SKM-1 (cell line): ENCODE measurements at regions not wholly inside any gene's neighbourhood (a gene's known extent, or its start where the extent isn't known, plus 50 kb on each side); places are given as distances from the start of the nearest gene placed in this dataset.
"Not testable (repeated sequence)": the region's sequence is repeated elsewhere in the genome, so short reads cannot be mapped to it uniquely, and the experiment has no call there.

ENCODE experiments used
- DNase-seq: peaks from one replicate; lab custom pipeline; 2025; ENCODE audit not compliant: unreplicated experiment; lab: John Stamatoyannopoulos, UW

GRCh38 chr10:57706016-57706415 is 561.7 kb downstream of the IPMK start:
- DNase-seq, result no peak

- DNase-seq, result no peak
These were observed 567.8 kb downstream of the IPMK start for GRCh38 chr10:57699944-57700343.

GRCh38 chr10:57696641-57697040 is 571.1 kb downstream of the IPMK start:
- DNase-seq, result no peak

GRCh38 chr10:57694956-57695608 is 572.6 kb downstream of the IPMK start:
- no peak for DNase-seq

- no peak for DNase-seq
These were observed 575.3 kb downstream of the IPMK start for GRCh38 chr10:57692255-57692980.

- DNase-seq, result no peak
These were observed 577.9 kb downstream of the IPMK start for GRCh38 chr10:57689596-57690297.

GRCh38 chr10:57679916-57680315 is 587.8 kb downstream of the IPMK start:
- no peak for DNase-seq

- no peak for DNase-seq
These were observed 592.6 kb downstream of the IPMK start for GRCh38 chr10:57675125-57675524.

GRCh38 chr10:57673446-57673960 is 594.2 kb downstream of the IPMK start:
- no peak for DNase-seq

GRCh38 chr10:57664815-57665214 is 602.9 kb downstream of the IPMK start:
- DNase-seq, result no peak

- DNase-seq, result no peak
These were observed 604.3 kb downstream of the IPMK start for GRCh38 chr10:57663401-57663800.

GRCh38 chr10:57661206-57661605 is 606.5 kb downstream of the IPMK start:
- DNase-seq, result no peak

GRCh38 chr10:57657164-57657765 is 610.4 kb downstream of the IPMK start:
- peak; percentile 25 for DNase-seq

- DNase-seq, result no peak
These were observed 612.8 kb downstream of the IPMK start for GRCh38 chr10:57654856-57655255.

- not testable (repeated sequence) for DNase-seq
These were observed 622.6 kb downstream of the IPMK start for GRCh38 chr10:57645108-57645507.

- no peak for DNase-seq
These were observed 629.3 kb downstream of the IPMK start for GRCh38 chr10:57638411-57638810.

GRCh38 chr10:57628592-57629284 is 639.0 kb downstream of the IPMK start:
- no peak for DNase-seq

- no peak for DNase-seq
These were observed 640.0 kb downstream of the IPMK start for GRCh38 chr10:57627642-57628178.

- DNase-seq, result no peak
These were observed 642.7 kb downstream of the IPMK start for GRCh38 chr10:57624856-57625592.

- no peak for DNase-seq
These were observed 643.6 kb downstream of the IPMK start for GRCh38 chr10:57624066-57624465.
